Gastroesophageal sphincter (tissue), 4 donors: ENCODE measurements at regions not wholly inside any gene's neighbourhood (a gene's known extent, or its start where the extent isn't known, plus 50 kb on each side); places are given as distances from the start of the nearest gene placed in this dataset.

Experiments
- small RNA-seq, 4 donors: library from RNA; depleted of rRNA; stranded (forward); fragments of <200 nt; gene quantifications; one replicate each; pipeline ENCODE3, GENCODE V24; 2016

Small RNA genes in the stretch of these regions (small RNA-seq; reads per million reads assigned to genes)
- 0 reads per million in 4 donors for gene RNU6-639P
